SIG-M5 treated with dmso at 0.1 percent for 504 hours (cell line): ENCODE measurements at regions not wholly inside any gene's neighbourhood (a gene's known extent, or its start where the extent isn't known, plus 50 kb on each side); places are given as distances from the start of the nearest gene placed in this dataset.

Experiments used
- DNase-seq: peaks from one replicate; lab custom pipeline; 2025; ENCODE audit not compliant: unreplicated experiment; lab: John Stamatoyannopoulos, UW

DNA sequence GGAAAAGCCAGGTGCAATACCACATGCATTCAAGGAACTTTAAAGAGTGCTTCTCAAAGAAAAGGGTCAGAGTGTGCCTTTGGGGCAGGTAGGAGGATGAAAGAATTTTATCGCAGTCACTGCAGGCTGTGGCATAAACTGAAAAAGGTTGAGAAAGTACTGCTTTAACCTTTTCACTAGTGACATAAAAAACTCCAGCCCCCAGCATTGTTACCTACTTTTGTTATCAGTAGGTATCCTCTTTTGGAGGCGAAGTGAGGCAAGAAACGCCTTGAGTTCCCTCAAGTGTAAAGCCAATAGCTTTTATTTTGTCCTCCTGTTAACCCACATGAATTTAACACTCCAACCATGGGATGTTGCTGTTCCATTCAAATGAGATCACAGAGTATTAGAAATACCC is 64.7 kb upstream of the CHD1 start:
- DNase-seq: no peak

DNA sequence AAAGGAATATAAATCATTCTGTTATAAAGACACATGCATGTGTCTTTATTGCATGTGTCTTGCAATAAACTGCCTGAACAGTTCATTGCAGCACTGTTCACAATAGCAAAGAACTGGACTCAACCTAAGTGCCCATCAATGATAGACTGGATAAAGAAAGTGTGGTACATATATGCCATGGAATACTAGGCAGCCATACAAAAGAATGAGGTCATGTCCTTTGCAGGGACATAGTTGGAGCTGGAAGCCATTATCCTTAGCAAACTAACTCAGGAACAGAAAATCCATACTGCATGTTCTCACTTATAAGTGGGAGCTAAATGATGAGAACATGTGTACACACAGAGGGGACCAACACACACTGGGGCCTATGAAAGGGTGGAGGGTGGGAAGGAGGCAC is 63.7 kb upstream of the CHD1 start:
- no peak for DNase-seq

DNA sequence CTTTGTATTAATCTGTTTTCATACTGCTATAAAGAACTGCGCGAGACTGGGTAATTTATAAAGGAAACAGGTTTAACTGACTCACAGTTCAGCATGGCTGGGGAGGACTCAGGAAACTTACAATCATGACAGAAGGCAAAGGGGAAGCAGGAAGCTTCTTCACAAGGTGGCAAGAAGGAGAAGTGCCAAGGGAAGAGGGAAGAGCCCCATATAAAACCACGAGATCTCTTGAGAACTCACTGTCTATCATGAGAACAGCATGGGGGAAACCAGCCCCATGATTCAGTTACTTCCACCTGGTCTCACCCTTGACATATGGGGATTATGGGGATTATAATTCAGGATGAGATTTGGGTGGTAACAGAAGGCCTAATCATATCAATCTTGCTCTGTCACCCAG is 60.9 kb upstream of the CHD1 start:
- DNase-seq: peak; percentile 73

DNA sequence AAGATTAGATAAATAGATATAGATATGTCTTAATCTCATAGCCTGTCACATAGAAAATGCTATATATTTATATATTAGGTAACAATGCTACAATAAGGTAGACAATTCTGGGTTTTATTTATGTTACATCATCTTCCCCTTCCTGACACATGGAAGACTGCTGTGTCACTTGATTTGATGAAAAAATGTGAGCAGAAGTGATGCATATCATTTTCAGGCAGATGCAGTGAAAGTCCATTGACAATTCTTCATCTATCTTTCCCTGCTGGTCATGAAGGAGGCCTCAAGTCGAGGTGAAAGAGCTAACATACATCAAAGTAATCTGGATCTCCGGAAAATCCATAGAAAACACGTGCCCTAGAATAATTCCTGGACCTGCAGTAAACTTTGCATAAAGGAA is 57.8 kb upstream of the CHD1 start:
- DNase-seq: no peak

DNA sequence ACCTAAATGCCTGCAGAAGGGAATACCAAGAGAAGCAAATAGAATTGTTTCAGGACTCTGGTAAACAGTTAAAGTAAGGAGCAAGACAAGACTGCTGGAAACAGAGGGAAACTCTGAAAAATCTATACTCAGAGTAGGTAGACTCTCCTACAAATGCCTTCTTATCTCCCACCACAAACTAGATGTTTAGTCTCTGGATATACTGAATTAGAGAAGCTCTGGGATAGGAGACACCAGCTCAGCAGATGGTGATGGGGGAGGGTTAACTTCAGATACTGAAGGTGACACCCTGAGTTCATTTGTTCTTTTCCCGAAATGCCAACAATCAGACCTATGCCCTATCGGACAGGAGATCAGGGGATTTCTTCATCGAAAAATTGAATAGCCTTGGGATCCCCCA is 54.1 kb upstream of the CHD1 start:
- no peak for DNase-seq
